Adrenal gland (tissue), 9 donors: ENCODE measurements at regions not wholly inside any gene's neighbourhood (a gene's known extent, or its start where the extent isn't known, plus 50 kb on each side); places are given as distances from the start of the nearest gene placed in this dataset.

Experiments
- DNase-seq, 7 donors: peaks; one replicate each; pipeline ENCODE4 v3.0.0-alpha.2; 2019 to 2020
- H3K27ac ChIP-seq, 5 donors: fragments of 200-600 bp; sonication (generic) in 4 of 5; 1 replicate in 3 of 5; 2 replicates in 2 of 5; pipeline versions ENCODE4 v1.5.1 to v1.8.0; 2016 to 2020; ENCODE audit warnings: mild to moderate bottlenecking in 1 of 5
- H3K27me3 ChIP-seq: fragments of 200-600 bp; 2 replicates; pipeline ENCODE4 v1.8.0; 2021
- H3K36me3 ChIP-seq, 2 donors: fragments of 200-600 bp; replicated peaks in 1 of 2; 1 replicate in 1 of 2; 2 replicates in 1 of 2; pipeline versions ENCODE4 v1.5.1 to v1.8.0; 2018 to 2022
- H3K4me1 ChIP-seq, 2 donors: fragments of 200-600 bp; replicated peaks in 1 of 2; 1 replicate in 1 of 2; 2 replicates in 1 of 2; pipeline versions ENCODE4 v1.5.1 to v1.8.0; 2018 to 2021
- H3K4me3 ChIP-seq, 4 donors: fragments of 200-600 bp; sonication (generic) in 3 of 4; one replicate each; pipeline ENCODE4 v1.5.1; 2016 to 2018
- H3K9me3 ChIP-seq, 3 donors: fragments of 200-600 bp; sonication (generic) in 1 of 3; replicated peaks in 1 of 3; 1 replicate in 2 of 3; 2 replicates in 1 of 3; pipeline versions ENCODE4 v1.5.1 to v1.8.0; 2016 to 2021
- CTCF ChIP-seq, 6 experiments: fragments of 450-650 bp in 4 of 6; fragments of 200-600 bp in 2 of 6; sonication (generic) in 1 of 6; IDR thresholded peaks; 1 replicate in 5 of 6; 2 replicates in 1 of 6; pipeline versions ENCODE4 v1.5.1 to v1.8.0; 2016 to 2021; ENCODE audit warnings: antibody characterized with exemption in 6 of 6, mild to moderate bottlenecking in 2 of 6, moderate library complexity in 1 of 6
- POLR2A ChIP-seq, 2 donors: fragments of 450-650 bp; IDR thresholded peaks; one replicate each; pipeline ENCODE4 v1.6.1; 2017; ENCODE audit warnings: antibody characterized with exemption in 2 of 2, mild to moderate bottlenecking in 2 of 2, moderate library complexity in 1 of 2
- WGBS, 4 donors: extraction: QIAGEN DNeasy Blood & Tissue Kit in 2 of 4; methylation state at CpG; one replicate each; pipeline versions ENCODE4 v1.1.5 to v1.1.7; 2013 to 2017; 5-methylcytosine and 5-hydroxymethylcytosine counted together
- intact Hi-C, 2 donors: fragments of 100-400 bp; cut with DNase I; formaldehyde crosslinking; loops; one replicate each; pipeline versions ENCODE4 v1.14.1 to v1.15.0; 2022 to 2023
- donor health status: healthy with polysubstance abuse.
- donor health status: Bipolar disorder and iron deficiency.
- donor health status: DM: yes; HTN: yes; CAD: no.
- donor health status: DM: no; HTN: no; CAD: no.
- donor health status: DM: no; HTN: no; CAD: no.

- no peaks in the 10 kb centered on the region for H3K4me1 ChIP-seq
- intact Hi-C loops: loop anchor here in 1 of 2 donors (10.0 kb wide), 1 partner anchor 684 kb away; no protein-coding TSS in a partner anchor
- no peaks in the 10 kb centered on the region for H3K27me3 ChIP-seq
- TF ChIP-seq CTCF (IDR thresholded peaks at IDR 0.05) (no peak), POLR2A (IDR thresholded peaks at IDR 0.05) (no peak)
- WGBS, 4 donors: 83 to 94% (median 88%) methylated on average over 4 of the region's 4 CpGs
- no peak overlapping the region for H3K4me3 ChIP-seq
- no peak overlapping the region for H3K27ac ChIP-seq
- H3K36me3 ChIP-seq: no peaks in the 10 kb centered on the region
- DNase-seq: no peak
- H3K9me3 ChIP-seq: no peaks in the 10 kb centered on the region
These were observed 317.2 kb downstream of the ZSWIM6 start for GRCh38 chr5:61649231-61649630.

- intact Hi-C loops: loop anchor here in 1 of 2 donors (10.0 kb wide), 1 partner anchor 685 kb away; no protein-coding TSS in a partner anchor
- DNase-seq: no peak
- Histone ChIP-seq H3K27ac (no peak overlapping the region), H3K36me3 (no peaks in the 10 kb centered on the region), H3K4me3 (no peak overlapping the region), H3K27me3 (no peaks in the 10 kb centered on the region), H3K4me1 (no peaks in the 10 kb centered on the region), H3K9me3 (no peaks in the 10 kb centered on the region)
- 84 to 93% (median 89%) methylated on average over 5 of the region's 5 CpGs for WGBS, 4 donors
- TF ChIP-seq POLR2A (IDR thresholded peaks at IDR 0.05) (no peak), CTCF (IDR thresholded peaks at IDR 0.05) (no peak)
These were observed 317.9 kb downstream of the ZSWIM6 start for GRCh38 chr5:61649971-61650370.

- H3K36me3 ChIP-seq: no peaks in the 10 kb centered on the region
- no peak for TF ChIP-seq POLR2A (IDR thresholded peaks at IDR 0.05)
- TF ChIP-seq CTCF (IDR thresholded peaks at IDR 0.05): no peak
- no peaks in the 10 kb centered on the region for H3K4me1 ChIP-seq
- intact Hi-C loops: no loop called here
- no peak overlapping the region for H3K27ac ChIP-seq
- WGBS, 4 donors: 90 to 93% (median 92%) methylated on average over 2 of the region's 2 CpGs
- H3K27me3 ChIP-seq: no peaks in the 10 kb centered on the region
- DNase-seq: no peak
- no peak overlapping the region for H3K4me3 ChIP-seq
- H3K9me3 ChIP-seq: no peaks in the 10 kb centered on the region
These were observed 318.6 kb downstream of the ZSWIM6 start for GRCh38 chr5:61650661-61651060.

GRCh38 chr5:61651195-61651594, 319.1 kb downstream of the ZSWIM6 start:
- H3K36me3 ChIP-seq: no peaks in the 10 kb centered on the region
- no peaks in the 10 kb centered on the region for H3K27me3 ChIP-seq
- no peak overlapping the region for H3K27ac ChIP-seq
- no peak overlapping the region for H3K4me3 ChIP-seq
- no peak for DNase-seq
- H3K9me3 ChIP-seq: no peaks in the 10 kb centered on the region
- intact Hi-C loops: no loop called here
- no peaks in the 10 kb centered on the region for H3K4me1 ChIP-seq
- 80 to 86% (median 81%) methylated on average over 2 of the region's 2 CpGs for WGBS, 4 donors
- no peak for TF ChIP-seq POLR2A (IDR thresholded peaks at IDR 0.05)
- TF ChIP-seq CTCF (IDR thresholded peaks at IDR 0.05): no peak
